HCT116 (cell line): ENCODE measurements at regions not wholly inside any gene's neighbourhood (a gene's known extent, or its start where the extent isn't known, plus 50 kb on each side); places are given as distances from the start of the nearest gene placed in this dataset.

Experiments
- ATAC-seq: fragments of 200-7000 bp; cut with Tn5 transposase; 2 replicates; pipeline ENCODE4 v1.9.1; 2020; ENCODE audit warnings: mild to moderate bottlenecking, moderate library complexity
- BruUV-seq: library from RNA; stranded (reverse); fragments of 400-500 nt; replicated peaks from 2 replicates; lab custom pipeline; 2021; lab: Mats Ljungman, UMichigan
- CTCF ChIA-PET: fragments of 300-600 bp; sonication (Branson Sonifier 250); formaldehyde crosslinking; loops from one replicate; lab custom pipeline; 2021; ENCODE audit warnings: antibody characterized with exemption; lab: Charles Lee
- POLR2A ChIA-PET: fragments of 300-600, 350-600 bp; sonication (Branson Sonifier 250); formaldehyde crosslinking; loops from one replicate; lab custom pipeline; 2021; ENCODE audit warnings: antibody characterized with exemption; lab: Charles Lee
- RAD21 ChIA-PET, 2 experiments: fragments of 300-600 bp; sonication (Branson Sonifier 250); formaldehyde crosslinking; loops; one replicate each; lab custom pipeline; 2023; ENCODE audit warnings: low total read pairs in 2 of 2; ENCODE audit not compliant: uncharacterized antibody in 2 of 2, unreplicated experiment in 2 of 2, low non-redundant PET in 1 of 2; lab: Charles Lee
- DNase-seq: peaks from one replicate; pipeline ENCODE4 v3.0.0-alpha.2; 2010; ENCODE audit warnings: low read depth, low spot score
- H2AFZ ChIP-seq: fragments of 200-600 bp; shearing (Covaris generic), sonication (generic); 2 replicates; pipeline ENCODE4 v1.6.1; 2017; ENCODE audit warnings: low read depth, mixed run types, mixed read lengths, antibody characterized with exemption, low read length; ENCODE audit not compliant: poor library complexity, severe bottlenecking
- H3K27ac ChIP-seq: 2 replicates; pipeline ENCODE4 v1.5.1; 2012; ENCODE audit warnings: low read depth, low read length
- H3K27me3 ChIP-seq: fragments of 200-600 bp; sonication (generic); 2 replicates; pipeline ENCODE4 v1.6.1; 2016; ENCODE audit warnings: mixed run types, low read length, mixed read lengths; ENCODE audit not compliant: insufficient read depth
- H3K36me3 ChIP-seq, 2 experiments: fragments of 200-500 bp in 1 of 2; fragments of 200-600 bp in 1 of 2; sonication (Bioruptor generic) in 1 of 2; sonication (generic) in 1 of 2; 2 replicates each; pipeline versions ENCODE4 v1.5.1 to v1.6.1; 2014 to 2016; ENCODE audit warnings: low read length in 2 of 2, inconsistent platforms in 1 of 2, mixed read lengths in 1 of 2, mixed run types in 1 of 2; ENCODE audit not compliant: insufficient read depth in 2 of 2, control insufficient read depth in 1 of 2
- H3K4me1 ChIP-seq, 2 experiments: fragments of 200-600 bp in 1 of 2; sonication (generic) in 1 of 2; 2 replicates each; pipeline versions ENCODE4 v1.5.1 to v1.6.1; 2012 to 2017; ENCODE audit warnings: low read length in 2 of 2, inconsistent platforms in 1 of 2, mild to moderate bottlenecking in 1 of 2, mixed read lengths in 1 of 2, mixed run types in 1 of 2, moderate library complexity in 1 of 2; ENCODE audit not compliant: insufficient read depth in 2 of 2, control insufficient read depth in 1 of 2
- H3K4me2 ChIP-seq: fragments of 200-600 bp; sonication (generic); 2 replicates; pipeline ENCODE4 v1.6.1; 2017; ENCODE audit warnings: mixed run types, low read length, mixed read lengths
- H3K4me3 ChIP-seq, 2 experiments: fragments of 200-600 bp in 1 of 2; sonication (generic) in 1 of 2; replicated peaks in 1 of 2; 2 replicates each; pipeline ENCODE4 v1.5.1; 2011 to 2016; ENCODE audit warnings: low read length in 2 of 2, control low read depth in 1 of 2, low read depth in 1 of 2, mild to moderate bottlenecking in 1 of 2, mixed read lengths in 1 of 2, mixed run types in 1 of 2
- H3K79me2 ChIP-seq: fragments of 200-600 bp; sonication (generic); 2 replicates; pipeline ENCODE4 v1.6.1; 2017; ENCODE audit warnings: mild to moderate bottlenecking, mixed run types, low read length, moderate library complexity, mixed read lengths; ENCODE audit not compliant: insufficient read depth
- H3K9ac ChIP-seq: fragments of 200-600 bp; sonication (generic); 2 replicates; pipeline ENCODE4 v1.6.1; 2016; ENCODE audit warnings: low read length, mixed read lengths
- H3K9me2 ChIP-seq: fragments of 200-600 bp; sonication (generic), shearing (Covaris generic); 2 replicates; pipeline ENCODE4 v1.6.1; 2017; ENCODE audit warnings: mixed run types, mild to moderate bottlenecking, moderate library complexity; ENCODE audit not compliant: insufficient read depth
- H3K9me3 ChIP-seq, 2 experiments: fragments of 200-500 bp in 1 of 2; fragments of 200-600 bp in 1 of 2; sonication (Bioruptor generic) in 1 of 2; sonication (generic) in 1 of 2; 2 replicates each; pipeline ENCODE4 v1.6.1; 2014 to 2017; ENCODE audit warnings: low read length in 2 of 2, mixed read lengths in 2 of 2, inconsistent platforms in 1 of 2, low read depth in 1 of 2, mild to moderate bottlenecking in 1 of 2, mixed run types in 1 of 2, moderate library complexity in 1 of 2; ENCODE audit not compliant: control insufficient read depth in 1 of 2, insufficient read depth in 1 of 2
- H4K20me1 ChIP-seq: fragments of 200-600 bp; sonication (generic), shearing (Covaris generic); 2 replicates; pipeline ENCODE4 v1.6.1; 2017; ENCODE audit warnings: mixed run types, mild to moderate bottlenecking, moderate library complexity; ENCODE audit not compliant: insufficient read depth
- ATF3 ChIP-seq: IDR thresholded peaks from 2 replicates; pipeline ENCODE4 v1.6.1; 2012
- CBX3 ChIP-seq: IDR thresholded peaks from 2 replicates; pipeline ENCODE4 v1.6.1; 2012; ENCODE audit warnings: low read depth
- CEBPB ChIP-seq: IDR thresholded peaks from 2 replicates; pipeline ENCODE4 v1.6.1; 2012; ENCODE audit warnings: low read depth
- EGR1 ChIP-seq: IDR thresholded peaks from 2 replicates; pipeline ENCODE4 v1.6.1; 2012; ENCODE audit warnings: low read depth
- ELF1 ChIP-seq: IDR thresholded peaks from 2 replicates; pipeline ENCODE4 v1.6.1; 2012; ENCODE audit warnings: low read depth, borderline replicate concordance
- EZH2phosphoT487 ChIP-seq: fragments of 200-600 bp; IDR thresholded peaks from 2 replicates; pipeline ENCODE4 v1.6.1; 2018; ENCODE audit warnings: antibody characterized with exemption, borderline replicate concordance
- JUND ChIP-seq: IDR thresholded peaks from 2 replicates; pipeline ENCODE4 v1.6.1; 2012
- MAX ChIP-seq: IDR thresholded peaks from 2 replicates; pipeline ENCODE4 v1.6.1; 2012
- POLR2AphosphoS5 ChIP-seq: IDR thresholded peaks from 2 replicates; pipeline ENCODE4 v1.6.1; 2011; ENCODE audit warnings: mild to moderate bottlenecking, low read depth, low read length, moderate library complexity
- REST ChIP-seq: IDR thresholded peaks from 2 replicates; pipeline ENCODE4 v1.6.1; 2012; ENCODE audit warnings: low read depth
- SP1 ChIP-seq: IDR thresholded peaks from 2 replicates; pipeline ENCODE4 v1.6.1; 2012; ENCODE audit warnings: low read depth
- SRF ChIP-seq: IDR thresholded peaks from 2 replicates; pipeline ENCODE4 v1.6.1; 2012; ENCODE audit warnings: low read depth
- TCF7L2 ChIP-seq: IDR thresholded peaks from 2 replicates; pipeline ENCODE4 v1.7.0; 2011; ENCODE audit warnings: borderline replicate concordance, inconsistent platforms; ENCODE audit not compliant: insufficient read depth, insufficient read length; ENCODE audit errors: extremely low read depth
- YY1 ChIP-seq: IDR thresholded peaks from 2 replicates; pipeline ENCODE4 v1.6.1; 2011; ENCODE audit warnings: low read length, low read depth, moderate library complexity, mild to moderate bottlenecking; ENCODE audit not compliant: insufficient replicate concordance; ENCODE audit errors: extremely low read depth
- ZBTB33 ChIP-seq: IDR thresholded peaks from 2 replicates; pipeline ENCODE4 v1.6.1; 2011; ENCODE audit warnings: mild to moderate bottlenecking, low read length, moderate library complexity; ENCODE audit not compliant: insufficient replicate concordance; ENCODE audit errors: extremely low read depth
- intact Hi-C: fragments of 100-400 bp; cut with micrococcal nuclease; formaldehyde crosslinking; loops from 2 replicates; pipeline ENCODE4 v1.10.0; 2022

GRCh38 chr6:133062077-133062476 is 179.1 kb upstream of the EYA4 start:
- Histone ChIP-seq H3K9me2 (no peaks in the 10 kb centered on the region), H3K4me1 (no peaks in the 10 kb centered on the region), H3K36me3 (no peaks in the 10 kb centered on the region), H3K79me2 (no peaks in the 10 kb centered on the region), H3K9me3 (no peaks in the 10 kb centered on the region), H2AFZ (no peak overlapping the region), H3K9ac (no peak overlapping the region), H3K4me2 (no peak overlapping the region), H4K20me1 (no peaks in the 10 kb centered on the region), H3K27me3 (no peaks in the 10 kb centered on the region)
- ATAC-seq, result no peak
- no peak for DNase-seq
- TF ChIP-seq CEBPB (no peak), TCF7L2 (no peak), SP1 (no peak), CBX3 (no peak), ZBTB33 (no peak), ELF1 (no peak), MAX (no peak)
- TF ChIP-seq, all 23 proteins: peak for 0
- ChIA-PET RAD21 (no interaction called here), POLR2A (no interaction called here), CTCF (no interaction called here)
- Histone ChIP-seq H3K4me3 (no peak overlapping the region), H3K27ac (no peak overlapping the region)
- no TSS peak for BruUV-seq
- intact Hi-C loops, result no loop called here

DNA sequence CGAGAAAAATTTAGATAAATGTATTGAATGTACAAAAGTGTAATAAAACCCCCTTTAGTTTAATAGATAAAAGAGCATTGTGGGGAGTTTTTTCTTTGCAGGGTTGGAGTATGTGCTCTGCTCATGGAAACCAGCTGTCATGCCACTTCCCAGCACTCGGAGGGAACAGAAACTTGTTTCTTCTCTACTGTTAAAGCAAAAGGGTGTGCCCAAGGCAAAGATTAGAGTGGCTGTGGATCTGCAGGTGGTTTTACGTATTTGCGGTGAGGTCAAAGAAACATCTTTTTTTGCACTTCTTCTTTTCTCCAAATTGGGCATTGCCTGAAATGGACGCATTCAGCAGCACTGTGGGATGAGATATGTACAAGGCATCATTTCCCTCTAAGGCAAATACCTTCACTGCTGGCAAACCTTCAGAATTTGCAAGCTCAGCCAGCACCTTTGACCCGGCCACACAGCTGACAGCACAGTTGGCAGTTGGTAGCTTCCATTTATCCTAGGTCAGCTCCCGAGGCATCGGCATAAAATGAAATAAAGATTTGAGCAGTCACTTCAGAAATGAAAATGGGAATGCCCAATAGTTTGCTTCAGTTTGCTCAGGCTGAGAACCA is 178.4 kb upstream of the EYA4 start:
- H3K9ac ChIP-seq, result no peak overlapping the region
- no TSS peak for BruUV-seq
- CTCF ChIA-PET, result no interaction called here
- no peak for TF ChIP-seq EZH2phosphoT487
- no peak for TF ChIP-seq MAX
- no peak for TF ChIP-seq YY1
- TF ChIP-seq JUND, result no peak
- no peak for TF ChIP-seq REST
- no peak for TF ChIP-seq TCF7L2
- no peak for TF ChIP-seq EGR1
- TF ChIP-seq ATF3, result no peak
- TF ChIP-seq SRF, result no peak
- no peak for TF ChIP-seq POLR2AphosphoS5

More for the DNA sequence above, 178.4 kb upstream of the EYA4 start:
- Histone ChIP-seq H3K27me3 (no peaks in the 10 kb centered on the region), H3K4me1 (no peaks in the 10 kb centered on the region), H3K9me2 (no peaks in the 10 kb centered on the region), H3K36me3 (no peaks in the 10 kb centered on the region), H3K4me2 (no peak overlapping the region), H2AFZ (no peak overlapping the region), H4K20me1 (no peaks in the 10 kb centered on the region), H3K27ac (no peak overlapping the region), H3K79me2 (no peaks in the 10 kb centered on the region), H3K9me3 (no peaks in the 10 kb centered on the region), H3K4me3 (no peak overlapping the region)
- intact Hi-C loops, result no loop called here
- DNase-seq, result no peak
- ATAC-seq, result no peak
- ChIA-PET RAD21 (no interaction called here), POLR2A (no interaction called here)
